ENCODE measurements at regions not wholly inside any gene's neighbourhood (a gene's known extent, or its start where the extent isn't known, plus 50 kb on each side); places are given as distances from the start of the nearest gene placed in this dataset.

DNA sequence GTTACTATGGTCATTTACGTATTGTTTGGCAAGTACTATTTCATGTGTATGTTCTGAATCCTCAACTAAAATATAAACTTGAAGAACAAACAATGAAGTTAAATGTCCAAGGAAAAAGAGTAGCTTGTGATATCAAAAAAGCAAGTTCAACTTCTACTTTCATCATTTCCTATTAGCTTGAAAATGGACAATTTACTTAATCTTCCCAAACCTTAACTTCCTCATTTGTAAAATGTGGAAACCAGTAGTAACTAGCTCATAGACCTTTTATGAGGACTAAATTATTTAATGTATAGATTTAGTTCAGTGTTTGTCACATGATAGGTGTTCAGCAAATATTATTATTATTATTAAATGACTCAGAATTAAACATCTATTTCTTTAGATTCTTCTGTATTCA lies 276.8 kb upstream of the TET2 start:
- no peak for ATAC-seq (ENCODE audit: poor library complexity)
- intact Hi-C loops (cut with DNase I) = no loop called here

DNA sequence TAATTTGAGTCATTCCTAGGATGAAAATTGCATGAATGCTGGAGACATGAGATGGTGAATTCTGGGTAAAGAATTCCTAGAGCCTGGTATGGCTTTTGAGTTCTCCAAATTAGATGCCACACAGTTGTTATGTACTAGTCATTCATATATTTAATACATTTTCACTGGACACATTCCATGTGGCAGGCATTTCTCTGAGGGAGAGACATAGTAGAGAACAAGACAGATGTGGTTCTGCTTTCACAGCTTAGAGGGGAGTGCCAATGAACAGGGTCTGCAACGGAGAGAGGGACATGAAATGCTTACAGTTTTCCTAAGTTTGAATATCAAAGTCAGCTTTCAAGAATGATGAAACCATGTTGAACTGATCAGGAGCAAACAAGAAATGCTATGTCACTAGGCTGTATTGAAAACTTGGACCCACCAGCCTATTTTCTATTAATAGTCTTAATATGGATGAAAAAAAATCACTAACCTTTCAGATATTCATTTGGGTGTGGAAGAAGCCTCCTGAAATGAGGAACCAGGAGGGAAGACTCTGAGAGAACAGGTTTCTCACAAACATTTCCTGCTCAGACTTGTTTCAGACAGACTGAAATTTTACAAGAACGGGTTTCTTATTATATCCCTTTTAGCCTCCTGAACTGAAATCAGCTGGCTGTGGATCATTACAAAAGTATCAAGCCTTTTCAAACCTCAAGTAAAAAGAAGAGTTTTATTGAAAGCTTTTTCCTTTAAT lies 276.0 kb upstream of the TET2 start:
- DNase-seq (no peak), ATAC-seq (ENCODE audit: poor library complexity) (no peak)
- intact Hi-C loops (cut with DNase I) = no loop called here

More for the DNA sequence above, 276.8 kb upstream of the TET2 start:
- no peak for DNase-seq

DNA sequence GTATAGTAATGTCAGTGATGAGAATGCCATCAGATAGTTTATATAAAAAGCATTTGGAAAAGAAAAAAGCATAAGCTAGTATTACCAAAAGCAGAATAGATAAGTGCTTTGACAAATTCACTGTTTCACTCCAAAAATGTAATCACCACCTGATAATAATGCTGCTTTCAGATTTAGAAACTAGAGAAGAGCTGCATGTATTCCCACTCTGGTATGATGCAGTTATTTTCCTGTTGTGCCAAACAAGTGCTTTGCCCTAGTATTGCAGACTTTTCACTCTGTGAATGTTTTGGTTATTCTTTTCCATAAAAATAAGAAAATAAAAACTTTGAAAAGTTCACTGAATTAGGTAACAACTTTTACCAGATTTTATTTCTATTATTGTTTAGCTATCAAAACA lies 267.7 kb upstream of the TET2 start:
- ATAC-seq (ENCODE audit: poor library complexity) = no peak
- intact Hi-C loops (cut with DNase I) = no loop called here

DNA sequence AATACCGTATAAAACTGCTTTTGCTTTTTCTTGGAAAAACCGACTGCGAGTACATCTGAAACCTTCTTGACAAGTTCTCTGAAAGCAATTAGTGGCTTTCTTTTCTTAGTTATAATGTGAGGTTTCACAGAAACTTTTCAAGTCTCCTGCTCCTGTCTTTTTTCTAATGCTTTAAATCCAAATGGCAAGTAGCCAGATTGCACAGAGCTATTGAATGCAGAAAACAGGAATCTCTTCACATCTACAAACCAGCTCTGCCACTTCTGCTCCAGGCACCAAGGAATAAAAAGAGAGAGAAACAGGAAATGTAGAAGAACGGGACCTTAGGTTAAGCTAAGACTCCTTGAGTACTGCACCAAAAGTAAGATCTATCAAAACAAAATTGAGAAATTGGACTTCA lies 267.3 kb upstream of the TET2 start:
- no peak for DNase-seq
- intact Hi-C loops (cut with DNase I) = no loop called here
- no peak for ATAC-seq (ENCODE audit: poor library complexity)

More for the DNA sequence above, 267.7 kb upstream of the TET2 start:
- no peak for DNase-seq

DNA sequence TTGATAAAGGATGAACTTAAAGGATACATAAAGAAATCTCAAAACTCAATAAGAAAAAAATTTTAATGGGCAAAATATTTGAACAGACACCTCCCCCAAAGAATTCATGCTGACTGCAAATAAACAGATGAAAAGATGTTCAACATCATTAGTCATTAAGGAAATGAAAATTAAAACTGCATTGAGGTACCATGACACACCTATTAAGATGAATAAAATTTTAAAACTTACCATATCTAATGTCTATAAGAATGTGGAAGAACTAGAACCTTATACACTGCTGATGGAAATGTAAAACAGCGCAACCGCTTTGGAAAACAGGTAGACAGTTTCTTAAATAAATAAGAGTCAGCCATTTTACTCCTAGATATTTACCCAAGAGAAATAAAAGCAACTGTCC lies 266.8 kb upstream of the TET2 start:
- intact Hi-C loops (cut with DNase I) = no loop called here
- ATAC-seq (ENCODE audit: poor library complexity) (no peak), DNase-seq (no peak)

DNA sequence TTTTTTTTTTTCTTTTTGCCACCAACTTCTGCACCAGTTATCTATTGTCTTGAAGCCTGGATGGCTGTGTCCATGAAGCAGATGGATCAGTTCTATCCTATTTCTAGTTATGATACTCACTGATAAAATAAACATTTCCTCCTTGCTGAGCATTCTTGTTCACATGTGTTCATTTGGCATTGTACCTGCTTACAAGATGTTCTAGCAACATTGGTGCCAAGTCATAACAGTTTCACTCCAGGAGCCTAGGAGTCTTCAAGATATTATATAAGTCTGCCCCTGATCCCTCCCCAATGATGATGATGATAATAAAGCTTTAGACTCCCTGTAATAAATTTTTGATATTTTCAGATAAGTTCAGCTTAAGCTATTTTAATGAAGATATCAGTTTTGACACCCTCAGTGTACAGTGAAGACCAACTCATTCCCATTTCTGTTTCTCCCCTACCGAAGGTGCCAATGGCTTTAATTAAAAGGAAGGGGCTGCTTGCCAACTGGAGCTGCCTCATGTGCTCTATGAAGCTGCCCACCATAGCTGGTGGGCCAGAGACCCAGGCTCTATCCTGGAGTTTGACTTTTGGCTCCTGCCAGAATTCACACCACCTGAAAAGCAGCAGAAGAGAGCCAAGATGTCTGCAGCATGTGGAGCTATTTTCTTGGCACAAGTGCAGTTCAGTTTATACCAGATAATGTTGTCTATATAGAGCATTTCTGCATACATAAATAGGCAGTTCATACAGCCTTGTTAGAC lies 265.4 kb upstream of the TET2 start:
- DNase-seq (no peak), ATAC-seq (ENCODE audit: poor library complexity) (no peak)
- intact Hi-C loops (cut with DNase I) = no loop called here

DNA sequence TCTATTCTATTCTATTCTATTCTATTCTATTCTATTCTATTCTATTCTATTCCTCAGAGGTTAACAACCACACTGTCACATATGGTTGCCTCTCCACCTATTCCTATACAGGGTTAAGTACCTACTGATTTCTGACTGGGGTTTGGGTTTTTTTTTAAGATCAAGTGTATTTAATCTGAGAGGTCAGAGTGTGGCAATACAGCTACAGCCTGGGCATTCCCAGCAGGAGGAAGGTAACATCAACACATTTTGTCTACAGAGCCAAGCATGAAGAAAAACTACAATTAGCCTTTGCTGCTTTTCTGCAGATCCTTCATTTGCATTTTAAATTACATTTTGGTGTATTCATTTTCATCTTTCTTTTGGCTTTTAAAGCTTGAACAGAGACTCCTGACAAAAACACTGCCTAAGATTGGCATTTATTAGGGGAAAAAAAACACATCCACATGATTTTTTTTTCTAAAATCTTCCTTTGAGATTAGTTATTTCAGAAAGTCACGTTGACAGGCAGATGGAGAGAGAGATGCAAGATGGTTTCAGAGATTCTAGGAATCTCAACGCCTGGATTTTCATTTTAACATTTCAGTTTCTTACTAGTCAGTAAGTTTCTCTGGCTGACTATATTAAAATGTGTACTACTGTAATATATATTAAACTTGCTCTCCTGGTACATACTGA lies 255.9 kb upstream of the TET2 start:
- intact Hi-C loops (cut with DNase I) = no loop called here
- ATAC-seq (ENCODE audit: poor library complexity) = no peak
- DNase-seq = no peak

DNA sequence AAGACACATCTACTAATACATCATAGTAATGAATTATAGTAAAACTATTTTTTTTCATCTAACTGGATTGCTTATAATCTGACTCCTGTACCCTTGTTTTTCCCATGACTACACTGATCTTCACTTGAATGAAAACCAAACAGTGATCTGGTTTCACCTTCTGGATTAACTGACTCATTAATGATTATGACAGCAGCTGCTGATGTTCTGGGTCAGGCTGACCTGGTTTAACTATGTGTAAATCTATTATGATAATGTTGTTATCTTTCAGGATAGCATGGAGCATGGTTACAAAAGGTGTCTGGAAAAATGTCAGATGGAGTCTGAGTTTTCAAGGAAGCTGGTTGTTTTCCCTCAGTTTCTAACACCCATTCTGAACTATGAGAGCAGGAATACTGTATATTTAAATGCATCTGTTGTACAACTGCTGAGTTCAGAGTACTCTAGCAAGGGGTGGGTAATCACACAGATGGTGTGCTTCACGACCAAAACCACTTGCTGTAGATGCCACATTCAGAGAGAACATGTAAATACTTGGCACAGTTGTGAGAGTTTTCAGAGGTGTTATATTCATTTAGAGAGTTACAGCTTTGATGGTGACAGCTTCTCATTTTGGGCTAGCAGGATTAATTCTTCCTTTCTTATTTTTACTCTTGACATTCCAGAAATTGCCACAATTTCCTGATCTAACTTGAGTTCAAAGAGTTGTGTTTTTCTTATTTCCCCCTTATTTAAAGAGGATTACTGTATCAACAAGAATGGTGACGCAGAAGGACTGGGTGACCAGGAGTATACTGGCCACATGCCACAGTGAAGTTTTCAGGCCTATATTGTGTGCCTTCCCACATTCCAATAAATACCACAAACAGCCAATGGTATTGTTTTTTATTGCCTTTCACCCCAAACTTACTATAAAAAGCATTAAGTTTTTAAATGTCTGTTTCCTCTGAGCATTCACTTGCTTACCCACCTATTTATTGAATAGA lies 249.7 kb upstream of the TET2 start:
- intact Hi-C loops (cut with DNase I) = no loop called here
- ATAC-seq (ENCODE audit: poor library complexity) (no peak), DNase-seq (no peak)

DNA sequence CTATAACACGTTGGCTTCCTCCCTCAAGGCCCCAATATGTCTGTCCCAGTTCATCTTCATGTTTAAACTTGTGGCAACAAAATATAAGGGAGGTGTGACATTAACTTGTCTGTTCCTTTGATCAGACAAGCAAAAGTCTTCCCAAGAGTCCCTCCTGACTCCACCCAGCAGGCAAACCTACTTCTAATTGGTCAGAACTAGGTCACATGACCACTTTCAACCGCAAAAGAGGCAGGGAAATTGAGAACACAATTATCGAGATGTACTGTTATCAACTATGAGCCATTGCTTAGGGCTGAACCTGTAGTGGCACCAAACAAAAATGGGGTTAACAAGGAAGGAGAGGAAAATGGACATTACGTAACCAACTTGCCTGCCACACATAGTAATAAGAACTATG lies 246.8 kb upstream of the TET2 start:
- intact Hi-C loops (cut with DNase I) = no loop called here
- DNase-seq (no peak), ATAC-seq (ENCODE audit: poor library complexity) (no peak)

DNA sequence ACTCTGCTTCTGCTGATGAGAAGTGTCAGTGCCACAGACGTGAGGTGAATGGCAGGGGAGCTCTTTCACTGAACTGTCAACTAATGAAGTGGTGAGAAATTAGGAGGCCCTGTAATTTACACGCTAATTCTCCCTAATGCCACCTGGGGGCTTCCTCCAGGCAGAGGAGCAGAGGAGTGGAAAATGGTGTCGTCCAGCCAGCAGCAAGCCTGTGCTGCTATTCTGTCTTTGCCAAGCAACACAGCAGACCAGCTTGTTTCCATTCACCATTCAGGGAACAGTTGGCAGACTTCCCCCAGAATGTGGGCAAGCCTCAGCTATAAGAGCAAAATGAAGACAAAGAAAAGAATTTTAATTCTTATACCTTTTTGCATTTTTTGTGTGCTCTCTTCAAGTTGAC lies 245.2 kb upstream of the TET2 start:
- intact Hi-C loops (cut with DNase I) = no loop called here
- ATAC-seq (ENCODE audit: poor library complexity) = no peak
- DNase-seq = no peak

DNA sequence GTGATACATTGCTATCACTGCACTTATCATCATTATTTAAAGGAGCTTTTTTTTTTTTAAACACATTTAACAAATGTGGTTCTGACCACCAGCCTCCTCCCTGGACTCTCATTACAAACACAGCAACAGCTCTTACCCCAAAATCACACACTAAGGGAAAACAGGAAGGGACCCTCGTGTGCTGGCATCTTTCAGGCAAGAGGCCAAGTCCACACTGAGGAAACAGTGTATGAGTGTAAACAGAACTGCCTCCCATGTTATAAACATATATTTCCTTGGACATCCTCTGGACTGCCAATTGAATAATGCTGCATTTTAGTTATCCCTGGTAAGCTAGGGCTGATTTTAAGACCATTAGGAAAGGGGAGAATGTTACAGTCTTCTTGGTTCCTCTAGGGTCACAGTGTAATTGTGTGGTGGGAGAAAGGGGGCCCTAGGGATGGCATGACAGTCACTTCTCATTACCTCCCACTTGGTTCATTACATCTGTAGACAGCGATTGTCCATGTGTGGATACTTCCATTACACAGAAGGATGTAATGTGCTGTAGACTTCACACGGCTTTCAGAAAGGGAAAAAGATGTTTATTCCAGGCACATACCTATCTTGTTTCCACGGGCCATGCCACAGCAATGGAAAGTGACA lies 244.6 kb upstream of the TET2 start:
- DNase-seq = no peak
- intact Hi-C loops (cut with DNase I) = no loop called here
- ATAC-seq (ENCODE audit: poor library complexity) = no peak

DNA sequence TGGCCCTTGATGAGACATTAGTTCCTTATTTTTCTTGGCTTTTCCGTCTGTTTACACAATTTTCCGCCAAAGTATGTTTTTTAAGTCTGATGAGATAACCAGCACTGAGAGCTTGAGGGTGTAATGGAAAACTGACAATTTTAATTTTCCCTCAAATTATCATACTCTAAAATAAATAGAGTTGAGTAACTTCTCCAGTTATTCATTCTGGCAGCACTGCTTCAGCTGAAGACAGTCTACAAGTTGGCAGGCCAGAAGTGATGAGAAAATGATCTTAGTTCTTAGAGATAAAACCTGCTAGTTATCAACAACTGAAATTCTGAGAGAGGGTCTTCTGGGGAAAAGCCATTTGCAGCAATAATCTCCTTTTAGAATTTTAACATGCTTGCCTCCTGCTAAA lies 241.6 kb upstream of the TET2 start:
- no peak for DNase-seq
- intact Hi-C loops (cut with DNase I) = no loop called here

DNA sequence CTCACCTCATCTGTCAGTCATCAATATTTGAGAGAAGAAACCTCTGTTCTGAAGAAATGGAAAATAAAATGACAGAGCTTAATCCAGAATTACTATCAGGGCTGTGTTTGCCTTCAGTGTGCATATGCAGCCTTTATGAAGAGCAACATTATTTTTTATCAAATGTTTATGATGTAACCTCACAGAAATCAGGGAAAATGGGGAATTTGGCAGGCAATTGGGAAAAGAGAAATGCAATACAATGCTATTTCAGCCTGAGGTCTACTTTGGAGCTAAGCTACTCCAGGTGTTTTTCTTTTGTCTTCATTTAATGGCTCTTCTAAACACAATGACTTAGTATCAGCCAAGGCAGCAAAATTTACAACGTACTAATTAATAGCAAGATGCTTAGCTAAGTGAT lies 241.1 kb upstream of the TET2 start:
- no peak for DNase-seq
- ATAC-seq (ENCODE audit: poor library complexity) = no peak
- intact Hi-C loops (cut with DNase I) = no loop called here

More for the DNA sequence above, 241.6 kb upstream of the TET2 start:
- no peak for ATAC-seq (ENCODE audit: poor library complexity)

DNA sequence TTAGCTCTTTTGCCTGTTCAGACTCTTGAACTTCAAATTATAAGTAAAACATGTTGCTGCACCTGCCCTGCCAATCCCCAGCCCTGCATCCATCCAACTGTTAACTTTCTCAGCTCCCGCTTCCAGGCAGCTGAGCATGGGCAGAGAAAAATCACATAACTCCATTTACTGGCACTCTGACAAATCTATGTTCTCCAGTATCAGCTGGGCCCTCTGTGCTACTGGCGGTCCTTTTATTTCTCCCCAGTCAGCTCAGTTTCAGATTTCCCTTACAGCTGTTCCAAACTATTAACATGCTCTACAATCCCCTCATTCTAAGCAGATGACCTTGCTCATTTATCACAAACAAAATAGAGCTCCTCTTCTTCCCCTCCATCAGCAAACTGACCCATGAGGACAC lies 240.4 kb upstream of the TET2 start:
- ATAC-seq (ENCODE audit: poor library complexity) (no peak), DNase-seq (no peak)
- intact Hi-C loops (cut with DNase I) = no loop called here

DNA sequence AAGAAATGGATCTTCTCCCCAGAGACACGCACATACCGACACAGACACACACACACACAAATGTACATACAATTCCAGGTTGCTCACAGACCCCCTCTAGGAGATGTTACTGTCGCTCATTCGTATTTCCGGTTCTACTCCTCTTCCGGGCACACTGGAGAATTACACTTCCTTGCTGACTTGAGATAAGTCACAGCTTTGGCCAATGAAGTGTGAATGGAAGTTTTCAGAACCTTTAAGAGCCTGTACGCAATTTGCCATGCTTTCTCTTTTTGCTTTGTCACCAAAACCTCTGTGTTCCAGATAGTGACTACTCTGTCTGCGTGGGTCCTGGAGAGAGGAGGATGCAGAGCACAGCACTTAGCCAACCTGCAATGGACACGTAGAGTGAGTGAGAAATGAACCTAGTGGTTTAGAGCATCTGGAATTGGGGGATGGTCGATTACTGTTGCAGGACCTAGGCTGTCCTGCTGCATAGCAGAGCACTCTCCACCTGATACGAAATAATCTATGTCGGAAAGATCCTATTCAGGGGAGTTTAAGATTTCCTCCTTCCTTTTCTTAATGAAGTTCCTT lies 239.5 kb upstream of the TET2 start:
- no peak for ATAC-seq (ENCODE audit: poor library complexity)
- intact Hi-C loops (cut with DNase I) = no loop called here

DNA sequence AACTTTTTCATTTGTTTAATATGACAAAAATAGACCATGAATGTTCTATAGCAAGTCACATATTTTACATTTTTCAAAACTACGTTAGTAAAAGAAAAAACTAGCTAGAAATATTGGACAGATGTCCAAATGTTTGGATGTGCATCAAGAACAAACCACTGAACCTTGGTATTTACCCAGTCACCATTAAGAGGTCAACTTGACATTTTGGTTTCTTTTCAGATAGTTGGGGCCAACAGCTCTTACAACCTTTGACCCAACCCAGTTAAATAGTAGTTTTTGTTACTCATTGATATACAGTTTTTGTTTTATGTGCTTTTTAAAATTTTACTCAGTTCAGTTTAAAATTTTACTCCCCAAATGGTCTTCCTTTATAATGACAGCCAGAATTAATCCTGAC lies 238.7 kb upstream of the TET2 start:
- DNase-seq (no peak), ATAC-seq (ENCODE audit: poor library complexity) (no peak)
- intact Hi-C loops (cut with DNase I) = no loop called here

More for the DNA sequence above, 239.5 kb upstream of the TET2 start:
- no peak for DNase-seq

DNA sequence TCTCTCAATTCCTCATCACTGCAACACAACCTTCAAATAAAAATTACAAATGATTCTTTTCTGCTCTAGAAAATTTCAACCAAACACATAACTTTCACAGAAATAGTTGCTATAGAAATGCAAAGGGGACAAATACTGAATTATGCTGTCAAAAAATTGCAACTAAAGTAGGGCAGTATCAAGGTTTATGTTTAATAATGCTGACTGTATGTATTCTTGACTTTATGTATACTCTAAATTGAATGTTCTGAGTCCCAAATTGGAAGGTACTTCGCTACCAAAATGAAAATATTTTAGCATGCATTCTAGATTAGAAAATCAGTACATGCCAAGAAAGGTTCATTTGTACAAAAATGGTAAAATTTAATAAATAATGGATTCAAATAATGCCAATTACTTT lies 237.3 kb upstream of the TET2 start:
- ATAC-seq (ENCODE audit: poor library complexity) (no peak), DNase-seq (no peak)
- intact Hi-C loops (cut with DNase I) = no loop called here

DNA sequence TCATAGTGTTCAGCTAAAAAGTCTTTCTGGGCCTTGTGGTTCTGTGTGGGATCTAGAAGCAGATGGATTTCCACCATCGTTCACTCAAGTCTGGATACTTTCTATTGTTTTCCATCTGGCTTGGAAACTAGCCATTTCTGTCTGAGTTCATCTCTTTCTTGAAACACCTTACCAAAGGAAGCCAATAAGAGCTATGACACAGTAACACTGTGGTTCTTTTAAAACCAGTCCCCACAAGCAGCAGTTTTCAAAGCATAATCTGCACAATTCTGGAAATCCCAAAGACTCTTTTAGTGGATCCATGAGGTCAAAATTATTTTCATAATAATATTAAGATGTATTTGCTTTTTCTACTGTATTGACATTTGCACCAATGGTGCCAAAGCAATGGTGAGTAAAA lies 234.2 kb upstream of the TET2 start:
- DNase-seq (no peak), ATAC-seq (ENCODE audit: poor library complexity) (no peak)
- intact Hi-C loops (cut with DNase I) = no loop called here

Measured in Right ventricle myocardium superior (tissue), 1 donor.